GOT3 (cell line): ENCODE measurements at regions not wholly inside any gene's neighbourhood (a gene's known extent, or its start where the extent isn't known, plus 50 kb on each side); places are given as distances from the start of the nearest gene placed in this dataset.
"Not testable (repeated sequence)": the region's sequence is repeated elsewhere in the genome, so short reads cannot be mapped to it uniquely, and the experiment has no call there.

Experiments
- DNase-seq: peaks from one replicate; lab custom pipeline; 2025; ENCODE audit warnings: mixed read lengths; lab: John Stamatoyannopoulos, UW

DNA sequence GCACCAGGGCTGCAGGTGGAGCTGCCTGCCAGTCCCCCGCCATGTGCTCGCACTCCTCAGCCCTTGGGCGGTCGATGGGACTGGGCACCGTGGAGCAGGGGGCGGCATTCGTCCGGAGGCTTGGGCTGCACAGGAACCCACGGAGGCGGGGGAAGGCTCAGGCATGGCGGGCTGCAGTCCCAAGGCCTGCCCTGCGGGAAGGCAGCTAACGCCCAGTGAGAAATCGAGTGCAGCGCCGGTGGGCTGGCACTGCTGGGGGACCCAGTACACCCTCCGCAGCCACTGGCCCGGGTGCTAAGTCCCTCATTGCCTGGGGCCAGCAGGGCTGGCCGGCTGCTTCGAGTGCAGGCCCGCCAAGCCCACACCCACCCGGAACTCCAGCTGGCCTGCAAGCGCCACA is 130.5 kb upstream of the RXFP2 start:
- not testable (repeated sequence) for DNase-seq

DNA sequence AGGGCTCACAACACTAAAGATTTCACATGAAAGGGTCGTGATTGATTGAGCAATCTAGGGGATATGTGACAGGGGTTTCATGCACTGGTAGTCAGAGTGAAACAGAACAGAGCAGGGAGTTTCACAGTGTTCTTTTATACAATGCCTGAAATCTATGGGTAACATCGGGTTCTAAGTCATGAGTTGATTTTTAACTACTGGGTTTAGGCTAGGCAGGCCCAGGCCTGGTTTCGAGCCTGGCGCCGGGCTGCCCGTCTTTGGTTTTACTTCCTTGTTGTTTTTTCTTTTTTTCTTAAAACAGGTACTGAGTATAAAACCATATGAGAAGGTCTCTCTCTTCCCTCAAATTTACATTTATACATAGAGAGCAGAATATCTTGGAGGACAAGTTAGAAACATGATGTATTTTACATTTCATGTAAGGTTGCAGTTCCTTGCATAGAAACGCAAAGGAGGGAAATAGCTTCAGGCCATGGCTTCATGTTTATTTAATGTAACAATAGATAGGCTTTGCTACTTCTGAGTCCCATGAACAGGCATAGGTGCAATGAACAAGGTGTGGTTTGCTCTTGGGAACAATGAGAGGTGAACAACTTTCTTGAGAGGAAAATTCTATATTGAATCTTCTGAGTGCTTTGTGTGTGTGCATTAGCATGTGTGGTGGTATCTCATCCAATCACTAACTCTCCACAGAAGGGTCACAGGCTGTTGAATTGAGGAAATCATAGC is 128.9 kb upstream of the RXFP2 start:
- DNase-seq, result no peak

DNA sequence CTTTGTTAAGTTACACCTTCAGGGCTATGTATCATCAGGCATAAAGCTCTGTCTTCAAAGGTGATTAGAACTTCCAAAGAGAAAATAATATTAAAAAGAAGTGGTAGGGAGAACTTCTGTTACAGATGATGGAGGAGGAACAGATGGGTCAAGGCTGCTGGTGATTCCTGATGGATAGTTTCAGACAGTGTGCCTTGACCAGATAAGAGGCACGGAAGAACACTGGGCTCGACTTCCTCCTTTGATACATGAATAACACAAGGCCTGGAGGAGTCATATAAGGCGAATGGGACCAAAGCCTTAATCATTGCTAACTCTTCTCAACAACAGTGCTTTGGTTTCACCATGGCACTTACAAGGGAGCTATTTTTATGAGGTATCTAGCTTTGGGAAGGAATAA is 128.1 kb upstream of the RXFP2 start:
- no peak for DNase-seq

DNA sequence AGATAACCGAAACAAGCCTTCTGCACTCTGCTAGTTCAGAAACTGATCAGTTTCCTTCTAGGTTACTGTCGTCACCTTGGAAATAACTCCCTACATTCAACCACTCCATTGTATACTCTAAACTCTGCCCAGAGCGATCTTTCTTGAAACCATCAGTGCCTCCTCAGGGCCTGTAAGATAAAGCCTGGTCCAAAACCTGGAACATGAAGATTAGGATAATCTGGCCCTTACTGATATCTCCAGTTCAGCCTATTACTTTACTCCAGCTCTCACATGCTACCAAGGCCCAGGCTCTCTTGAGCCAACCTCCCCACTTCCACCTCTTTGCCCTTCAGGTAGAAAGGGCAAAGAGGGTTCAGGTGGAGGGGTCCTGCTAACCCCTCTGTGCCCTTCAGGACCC is 125.3 kb upstream of the RXFP2 start:
- no peak for DNase-seq

DNA sequence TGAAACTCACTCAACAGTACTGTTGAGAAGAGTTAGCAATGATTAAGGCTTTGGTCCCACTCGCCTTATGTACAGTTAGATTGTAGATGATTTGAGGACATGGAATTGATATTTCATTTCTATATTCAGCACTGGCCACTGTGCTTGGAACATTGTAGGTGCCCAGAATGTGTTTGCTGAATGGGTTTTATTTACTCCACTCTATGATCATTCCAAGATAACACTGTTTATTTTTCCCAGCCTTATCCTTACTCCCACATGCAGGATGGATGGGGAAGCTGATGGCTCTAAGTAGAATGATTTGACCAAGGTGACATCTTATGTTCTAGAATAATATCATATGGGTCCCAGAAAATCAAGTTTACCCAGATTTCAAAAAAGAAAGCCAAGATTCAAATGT is 124.6 kb upstream of the RXFP2 start:
- DNase-seq, result no peak

DNA sequence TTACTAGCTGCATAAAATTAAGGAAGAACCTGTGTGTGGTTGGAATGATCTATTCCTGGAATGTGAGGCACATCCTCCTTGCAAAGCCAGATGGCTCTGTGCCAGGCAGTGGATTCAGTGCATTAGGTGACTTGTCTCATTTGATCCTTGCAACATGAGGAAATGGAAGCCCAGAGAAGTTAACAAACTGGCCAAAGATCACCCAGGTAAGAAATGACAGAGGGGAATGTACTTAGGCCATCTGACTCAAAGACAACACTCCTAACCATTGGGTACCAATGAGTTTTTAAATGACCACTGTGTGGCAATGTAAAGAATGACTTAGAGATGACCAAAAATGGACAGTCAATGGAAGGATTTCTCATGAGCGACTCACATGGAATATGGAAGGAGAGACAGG is 114.2 kb upstream of the RXFP2 start:
- no peak for DNase-seq

DNA sequence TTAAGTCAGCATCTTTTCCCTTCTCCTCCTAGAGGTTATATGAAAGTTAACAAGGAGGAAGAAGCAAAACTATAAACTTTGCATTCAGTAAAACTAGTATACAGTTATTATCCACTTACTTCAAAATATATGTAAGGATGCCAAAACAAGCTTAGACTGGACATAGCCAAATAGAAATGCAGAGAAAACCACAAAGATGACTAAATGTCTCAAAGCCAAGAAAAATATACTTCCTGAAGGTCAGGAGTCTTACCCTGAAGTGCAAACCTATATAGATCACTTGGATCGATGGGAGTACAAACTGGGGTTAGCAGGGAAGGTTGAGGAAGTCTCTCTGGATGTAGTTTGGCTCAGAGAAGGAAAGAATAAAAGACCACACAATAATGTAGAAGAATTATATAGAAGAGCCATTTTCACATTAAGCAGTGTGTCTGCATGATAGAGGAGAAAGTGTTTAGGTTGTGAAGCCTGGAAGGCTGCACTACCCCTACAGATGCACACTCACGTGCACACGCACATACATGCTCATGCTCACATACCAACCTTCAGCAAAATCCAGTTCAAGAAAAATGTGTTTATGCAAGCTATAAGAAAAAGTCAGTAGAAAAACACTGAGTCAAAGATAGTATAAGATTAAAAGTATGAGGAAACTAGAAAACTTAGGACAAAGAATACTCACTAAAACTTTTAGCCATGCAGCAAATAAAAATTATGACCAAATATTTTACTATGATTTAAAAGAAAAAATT is 112.1 kb upstream of the RXFP2 start:
- no peak for DNase-seq

DNA sequence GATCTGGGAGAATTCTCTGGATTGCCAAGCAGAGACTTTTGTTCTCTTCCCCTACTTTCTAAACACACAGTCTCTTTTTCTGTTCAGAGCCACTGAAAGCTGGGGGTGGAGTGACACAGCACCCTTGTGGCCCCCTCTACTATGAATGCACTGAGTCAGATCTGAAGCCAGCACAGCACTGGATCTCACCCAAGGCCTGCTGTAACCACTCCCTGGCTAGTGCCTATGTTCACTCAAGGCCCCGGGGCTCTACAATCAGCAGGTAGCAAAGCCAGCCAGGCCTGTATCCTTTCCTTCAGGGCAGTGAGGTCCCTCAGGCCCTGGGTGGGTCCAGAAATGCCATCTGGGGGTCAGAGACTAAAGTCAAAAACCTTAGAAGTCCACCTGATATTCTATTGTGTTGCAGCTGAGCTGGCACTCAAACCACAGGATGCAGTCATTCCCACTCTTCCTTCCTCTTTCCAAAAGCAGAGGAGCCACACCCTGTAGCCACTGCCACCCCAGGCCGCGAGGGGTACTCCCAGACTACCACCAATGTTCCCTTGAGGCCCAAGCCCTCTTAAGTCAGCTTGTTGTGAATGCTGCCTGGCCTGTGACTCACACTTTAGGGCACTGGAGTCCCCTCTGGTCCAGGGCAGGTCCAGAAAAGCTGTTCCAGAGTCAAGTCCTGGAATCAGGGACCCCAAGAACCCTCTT is 110.1 kb upstream of the RXFP2 start:
- DNase-seq, result no peak

DNA sequence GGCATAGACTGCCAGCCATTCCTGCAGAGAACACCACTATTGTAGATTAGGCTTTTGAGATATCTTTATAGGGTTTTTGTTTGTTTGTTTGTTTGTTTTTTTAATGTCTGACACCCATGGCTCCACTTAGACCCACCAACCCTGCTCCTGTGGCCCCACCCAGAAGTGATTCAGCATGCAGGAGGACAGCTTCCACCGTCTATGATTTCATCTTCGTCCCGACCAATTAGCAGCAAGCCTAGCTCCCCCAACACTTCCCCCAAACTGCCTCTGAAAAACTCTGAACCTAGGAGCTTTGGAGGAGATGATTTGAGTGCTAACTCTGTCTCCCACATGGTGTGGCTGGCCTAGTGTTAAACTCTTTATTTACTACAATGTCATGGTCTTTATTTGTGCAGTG is 108.3 kb upstream of the RXFP2 start:
- no peak for DNase-seq

DNA sequence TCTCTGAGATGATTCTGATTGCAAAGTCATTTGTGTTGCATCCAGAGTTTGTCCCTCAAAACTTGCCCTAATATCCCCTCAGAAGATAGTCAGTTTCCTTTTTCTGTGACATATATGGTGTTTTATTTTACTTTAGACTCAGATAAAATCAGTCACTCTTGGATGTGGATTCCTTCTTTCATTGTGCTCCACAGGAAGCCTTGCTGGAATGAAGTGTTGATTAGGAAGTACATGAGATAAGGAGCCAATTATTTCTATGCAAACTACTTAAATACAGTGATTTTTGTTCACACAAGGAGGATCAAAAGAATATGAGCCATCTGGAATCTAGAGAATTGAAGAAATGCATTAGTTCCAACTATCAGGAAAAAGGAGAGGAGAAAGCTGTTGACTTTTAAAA is 107.6 kb upstream of the RXFP2 start:
- no peak for DNase-seq

DNA sequence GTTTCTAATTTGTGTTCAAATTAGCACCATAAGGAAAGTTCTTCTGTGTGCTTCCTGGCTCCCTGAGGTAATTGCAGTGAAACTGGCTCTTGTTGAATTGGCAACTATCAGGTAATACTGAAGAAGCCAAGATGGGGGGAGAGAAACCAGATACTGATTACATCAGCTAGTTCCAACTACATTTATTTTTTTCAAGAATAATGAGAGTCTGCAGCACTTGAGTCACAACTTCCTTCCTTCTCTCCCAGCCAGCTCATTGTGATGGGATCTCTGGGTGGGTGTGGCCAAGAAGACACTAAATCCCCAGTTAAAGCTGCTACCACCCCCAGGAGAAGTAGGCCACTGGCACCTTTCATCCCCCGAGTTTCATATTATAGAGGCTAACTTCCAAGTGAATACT is 100.7 kb upstream of the RXFP2 start:
- DNase-seq, result no peak

DNA sequence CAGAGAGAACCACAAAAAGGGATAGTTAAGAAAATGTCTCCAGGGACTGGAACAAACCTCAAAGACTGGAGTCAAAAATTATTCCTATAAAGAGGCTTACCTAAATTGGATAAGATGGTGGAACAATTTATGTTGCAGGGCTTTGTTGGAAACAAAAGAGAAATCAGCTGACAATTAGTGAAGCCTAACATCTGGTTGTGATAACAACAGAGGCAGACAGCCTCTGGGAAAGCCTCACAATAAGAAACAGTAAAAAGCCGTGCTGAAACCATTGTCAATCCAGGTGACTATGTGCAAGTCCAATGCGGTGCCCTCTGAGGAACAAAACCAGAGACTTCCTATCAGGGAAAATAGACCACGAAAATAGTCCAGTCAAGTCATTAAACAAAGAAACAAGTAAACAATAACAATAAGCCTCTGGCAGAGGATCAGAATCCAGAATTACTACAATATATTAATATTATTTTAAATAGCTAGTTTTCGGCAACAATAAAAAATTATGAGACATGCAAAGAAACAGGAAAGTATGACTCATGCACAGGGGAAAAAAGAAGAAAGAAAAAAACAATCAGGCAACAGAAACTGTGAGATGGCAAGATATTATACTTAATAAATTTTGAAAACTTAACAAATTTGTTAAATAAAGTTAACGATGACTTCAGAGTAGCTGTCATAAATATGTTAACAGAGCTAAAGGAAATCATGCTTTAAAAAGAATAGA is 99.7 kb upstream of the RXFP2 start:
- DNase-seq, result no peak

DNA sequence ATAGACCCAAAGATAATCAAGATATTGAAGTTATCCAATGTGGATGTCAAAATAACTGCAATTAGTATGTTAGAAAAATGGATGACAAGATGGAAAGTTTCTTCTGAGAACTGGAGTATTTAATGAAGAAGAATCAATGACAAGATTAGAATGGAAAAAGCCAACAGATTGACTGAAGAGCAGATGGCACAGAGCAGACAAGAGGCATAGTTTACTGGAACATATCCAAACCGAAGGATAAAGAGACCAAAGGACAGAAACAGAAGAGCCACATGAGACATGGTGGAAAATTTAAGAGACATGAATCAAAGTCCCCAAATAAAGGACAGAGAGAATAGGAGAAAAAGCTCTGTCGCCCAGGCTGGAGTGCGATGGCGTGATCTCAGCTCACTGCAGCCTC is 89.6 kb upstream of the RXFP2 start:
- no peak for DNase-seq

DNA sequence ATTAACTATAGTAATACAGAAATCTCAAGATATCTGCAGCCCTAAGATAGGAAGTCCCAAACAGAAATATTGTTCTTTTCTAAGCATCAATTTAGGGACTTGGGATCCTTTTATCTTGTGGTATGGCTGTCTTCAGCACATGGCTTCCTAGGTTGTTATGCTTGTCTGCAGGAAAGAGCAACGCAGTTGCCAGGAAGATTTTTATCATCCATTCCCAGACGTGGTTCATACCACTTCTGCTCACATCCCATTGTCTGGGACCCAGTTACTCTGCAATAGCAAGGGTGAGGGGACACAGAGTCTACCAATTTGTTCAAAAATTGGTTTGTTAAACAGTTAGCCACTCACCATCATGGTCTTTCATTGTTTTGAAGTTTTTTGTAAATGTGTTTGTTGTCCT is 85.6 kb upstream of the RXFP2 start:
- DNase-seq, result no peak

DNA sequence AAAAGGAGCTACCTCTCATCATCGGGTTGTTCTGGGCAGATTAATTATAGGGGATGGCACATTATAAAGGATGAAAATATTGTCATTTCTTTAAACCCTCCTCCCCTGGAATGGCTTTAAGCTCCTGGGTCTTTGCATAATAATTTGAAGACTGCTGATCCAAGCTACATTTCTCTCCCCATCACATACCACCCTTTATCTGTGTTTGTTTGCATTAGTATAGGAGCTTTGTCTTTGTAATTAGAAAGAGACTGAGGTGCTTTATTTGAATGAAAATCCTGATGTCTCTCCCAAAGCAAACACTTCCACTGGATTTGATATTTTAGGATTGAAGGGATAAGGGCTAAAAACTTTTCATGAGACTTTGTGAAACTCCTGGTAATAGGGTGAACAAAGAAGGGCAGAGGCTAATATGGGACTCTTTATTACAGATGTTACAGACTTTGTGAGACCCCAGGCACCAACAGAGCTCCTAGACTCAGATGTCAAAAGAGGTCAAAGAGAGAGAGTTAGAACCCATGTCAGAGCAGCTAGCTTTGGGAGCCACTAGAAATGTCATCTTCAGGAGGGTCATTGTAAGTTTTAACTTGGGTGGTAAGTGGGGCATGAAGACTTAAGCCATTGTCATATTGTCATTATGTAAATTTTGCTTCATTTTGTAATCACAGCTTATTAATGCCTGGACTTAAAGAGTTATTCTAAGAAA is 75.3 kb upstream of the RXFP2 start:
- no peak for DNase-seq

DNA sequence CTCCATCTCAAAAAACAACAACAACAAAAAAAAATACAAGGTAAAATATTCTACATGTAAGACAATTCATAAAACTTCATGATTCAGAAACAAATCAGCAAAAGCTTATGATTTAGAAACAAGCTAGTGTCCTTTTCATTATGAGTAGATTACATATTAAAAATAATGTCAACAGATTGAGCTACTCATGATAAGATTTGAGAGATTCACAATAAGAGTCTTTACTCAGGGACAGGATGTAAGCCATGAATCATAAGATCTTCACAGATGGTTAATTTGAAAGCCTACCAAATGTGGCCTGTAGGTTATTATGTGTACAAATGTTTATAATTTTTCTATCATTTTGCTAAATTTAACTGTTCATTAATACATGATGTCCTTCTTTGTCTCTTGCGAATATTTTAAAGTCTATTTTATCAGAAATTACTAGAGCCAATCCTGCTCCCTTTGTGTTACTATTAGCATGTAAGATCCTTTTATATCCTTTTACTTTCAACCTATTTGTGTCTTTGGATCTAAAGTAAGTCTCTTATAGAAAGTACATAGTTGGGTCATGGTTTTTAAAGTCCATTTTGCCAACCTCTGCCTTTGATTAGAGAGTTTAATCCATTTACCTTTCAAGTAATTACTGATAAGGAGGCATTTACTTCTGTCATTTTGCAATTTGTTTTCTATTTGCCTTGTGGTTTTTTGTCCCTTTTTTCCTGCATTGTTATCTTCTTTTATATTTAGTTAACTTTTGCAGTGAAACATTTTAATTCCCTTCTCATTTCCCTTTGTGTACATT is 68.3 kb upstream of the RXFP2 start:
- no peak for DNase-seq

DNA sequence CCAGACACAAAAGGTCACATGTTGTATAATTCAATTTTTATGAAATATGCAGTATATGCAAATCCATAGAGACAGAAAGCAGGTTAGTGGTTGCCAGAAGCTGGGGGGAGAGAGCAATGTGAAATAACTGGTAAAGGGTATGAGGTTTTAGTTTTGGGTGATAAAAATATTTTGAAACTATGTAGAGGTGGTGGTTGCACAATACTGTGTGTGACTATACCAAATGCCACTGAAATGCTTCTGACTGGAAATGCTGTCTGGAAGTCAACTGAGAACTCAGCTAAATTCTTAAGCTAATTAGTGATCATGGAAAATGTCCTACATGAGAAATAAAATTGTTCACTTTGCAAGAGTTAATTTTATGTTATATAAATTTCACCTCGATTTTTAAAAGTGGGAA is 65.3 kb upstream of the RXFP2 start:
- no peak for DNase-seq

DNA sequence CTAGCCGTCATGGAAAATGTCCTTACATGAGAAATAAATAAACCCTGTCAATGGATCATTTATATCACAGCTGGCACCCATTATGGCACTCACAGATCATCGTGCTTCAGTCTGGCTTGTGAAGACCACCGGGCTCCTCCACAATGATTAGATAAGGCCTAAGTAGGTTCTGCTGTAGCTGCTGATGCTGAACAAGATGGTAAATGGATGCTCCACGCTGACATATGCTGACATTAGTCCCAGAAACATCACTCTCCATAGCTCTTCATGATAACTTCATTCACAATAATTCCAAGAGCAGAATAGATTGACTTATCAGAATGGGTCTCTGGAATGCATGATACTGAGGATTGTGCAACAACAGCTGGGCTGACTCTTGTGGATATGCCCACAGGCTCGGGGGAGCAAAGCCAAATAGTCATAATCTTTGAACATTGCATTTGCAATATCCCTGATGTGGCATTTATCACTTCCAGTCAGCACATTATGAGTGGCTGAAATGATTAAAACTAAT is 63.8 kb upstream of the RXFP2 start:
- no peak for DNase-seq

DNA sequence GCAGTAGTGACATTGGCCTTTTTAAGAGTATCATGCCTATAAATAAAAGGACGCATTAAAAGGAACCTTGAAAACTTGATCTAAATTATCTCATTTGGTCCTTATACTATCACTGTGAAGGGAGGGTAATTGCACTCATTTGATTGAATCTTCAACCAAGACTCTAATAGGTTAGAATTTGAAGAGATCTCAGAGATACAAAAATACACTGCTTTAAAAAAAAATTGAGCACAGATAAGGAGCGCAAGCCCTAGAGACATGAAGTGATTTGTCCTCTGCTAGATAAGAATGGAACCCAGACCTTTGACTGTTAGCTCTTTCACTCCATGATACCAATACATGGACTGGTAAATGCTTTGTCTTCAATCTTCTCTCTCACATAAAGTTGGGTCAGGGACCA is 58.2 kb upstream of the RXFP2 start:
- no peak for DNase-seq

DNA sequence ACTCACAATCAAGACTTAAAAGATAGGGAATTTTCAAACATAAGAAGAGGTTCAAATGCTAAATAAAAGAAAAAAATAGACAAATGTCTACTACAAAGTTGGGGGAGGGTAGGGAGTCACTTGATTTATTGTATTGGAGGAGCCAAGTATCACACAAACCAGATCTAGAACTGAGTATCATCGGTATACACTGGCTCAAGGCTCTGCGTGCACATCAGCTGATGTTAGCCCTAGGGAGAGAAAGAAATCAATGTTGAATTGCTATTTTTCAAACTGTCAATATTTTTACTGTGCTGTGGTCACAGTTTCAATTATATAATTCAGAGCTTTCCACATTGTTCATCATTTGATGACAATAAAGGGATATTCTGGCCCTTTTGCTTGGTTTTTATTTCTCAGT is 54.9 kb upstream of the RXFP2 start:
- DNase-seq, result no peak
